ENCODE measurements at regions not wholly inside any gene's neighbourhood (a gene's known extent, or its start where the extent isn't known, plus 50 kb on each side); places are given as distances from the start of the nearest gene placed in this dataset.

DNA sequence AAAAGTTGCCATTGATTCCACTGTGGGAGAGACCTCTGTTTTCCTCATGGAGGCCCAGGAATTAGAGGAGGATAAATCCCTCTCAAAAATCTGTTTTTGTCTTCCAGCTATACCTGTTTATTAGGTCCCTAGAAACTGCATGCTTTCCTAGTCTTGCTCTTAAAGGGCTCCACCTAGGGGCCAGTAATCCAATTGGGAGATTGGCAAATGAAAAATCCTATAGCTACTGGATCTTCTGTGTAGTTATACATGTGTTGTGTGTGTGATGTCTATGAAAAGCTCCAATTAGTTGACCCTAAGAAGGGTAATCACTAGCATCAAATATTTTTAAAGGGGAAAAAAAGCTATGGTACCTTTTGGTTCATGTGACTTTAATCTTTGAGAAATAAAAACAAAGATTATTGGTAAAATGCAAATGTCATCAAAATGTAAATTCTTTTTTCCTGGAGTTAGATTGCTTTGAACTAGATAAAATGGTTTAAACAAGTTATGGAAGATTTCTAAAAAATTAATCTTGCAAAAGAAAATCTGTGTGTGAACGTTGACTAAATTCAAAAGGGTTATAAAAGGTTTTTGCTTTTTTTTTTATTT is 63.4 kb upstream of the C1QTNF9B start:
- TF ChIP-seq, protein P1, sequence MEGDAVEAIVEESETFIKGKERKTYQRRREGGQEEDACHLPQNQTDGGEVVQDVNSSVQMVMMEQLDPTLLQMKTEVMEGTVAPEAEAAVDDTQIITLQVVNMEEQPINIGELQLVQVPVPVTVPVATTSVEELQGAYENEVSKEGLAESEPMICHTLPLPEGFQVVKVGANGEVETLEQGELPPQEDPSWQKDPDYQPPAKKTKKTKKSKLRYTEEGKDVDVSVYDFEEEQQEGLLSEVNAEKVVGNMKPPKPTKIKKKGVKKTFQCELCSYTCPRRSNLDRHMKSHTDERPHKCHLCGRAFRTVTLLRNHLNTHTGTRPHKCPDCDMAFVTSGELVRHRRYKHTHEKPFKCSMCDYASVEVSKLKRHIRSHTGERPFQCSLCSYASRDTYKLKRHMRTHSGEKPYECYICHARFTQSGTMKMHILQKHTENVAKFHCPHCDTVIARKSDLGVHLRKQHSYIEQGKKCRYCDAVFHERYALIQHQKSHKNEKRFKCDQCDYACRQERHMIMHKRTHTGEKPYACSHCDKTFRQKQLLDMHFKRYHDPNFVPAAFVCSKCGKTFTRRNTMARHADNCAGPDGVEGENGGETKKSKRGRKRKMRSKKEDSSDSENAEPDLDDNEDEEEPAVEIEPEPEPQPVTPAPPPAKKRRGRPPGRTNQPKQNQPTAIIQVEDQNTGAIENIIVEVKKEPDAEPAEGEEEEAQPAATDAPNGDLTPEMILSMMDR (IDR thresholded peaks at IDR 0.05) = peak; percentile 88
- no peaks in the 10 kb centered on the region for H3K27me3 Mint-ChIP-seq (ENCODE audit: low read depth)
- no peak overlapping the region for H3K27ac Mint-ChIP-seq (ENCODE audit: unreplicated experiment)
- DNase-seq (ENCODE audit: low spot score) = no peak
- no peaks in the 10 kb centered on the region for H3K36me3 Mint-ChIP-seq (ENCODE audit: low read depth)
- H3K4me1 Mint-ChIP-seq (ENCODE audit: low read depth) = no peaks in the 10 kb centered on the region
- no peaks in the 10 kb centered on the region for H3K9me3 Mint-ChIP-seq (ENCODE audit: low read depth)
- H3K4me3 Mint-ChIP-seq (ENCODE audit: unreplicated experiment) = no peak overlapping the region

DNA sequence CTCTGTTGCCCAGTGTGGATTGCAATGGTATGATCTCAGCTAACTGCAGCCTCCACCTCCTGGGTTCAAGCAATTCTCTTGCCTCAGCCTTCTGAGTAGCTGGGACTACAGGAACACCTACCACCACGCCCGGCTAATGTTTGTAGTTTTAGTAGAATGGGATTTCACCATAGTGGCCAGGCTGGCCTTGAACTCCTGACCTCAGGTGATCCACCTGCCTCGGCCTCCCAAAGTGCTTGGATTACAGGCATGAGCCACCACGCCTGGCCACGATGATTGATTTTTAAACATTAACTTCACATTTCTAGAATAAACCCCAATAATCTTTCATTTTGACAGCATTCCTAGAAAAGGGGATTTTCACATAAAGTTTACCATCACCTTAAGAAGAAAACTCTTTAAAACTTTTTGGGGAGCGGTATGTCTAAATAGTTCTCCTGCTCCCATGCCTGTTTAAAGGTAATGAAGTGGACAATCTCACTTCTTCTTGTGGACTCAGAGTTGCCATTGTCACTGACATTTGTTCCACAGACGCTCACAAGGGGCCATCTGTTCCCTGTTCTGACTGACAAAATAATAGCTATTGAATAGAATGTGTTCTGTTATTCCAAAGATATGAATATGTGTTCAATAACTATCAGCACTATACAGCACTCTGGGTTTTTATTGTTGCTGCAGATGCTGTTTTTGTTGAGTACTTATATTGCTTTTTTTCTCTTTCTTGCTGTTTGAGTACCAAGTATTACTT is 66.1 kb upstream of the C1QTNF9B start:
- Mint-ChIP-seq H3K9me3 (ENCODE audit: low read depth) (no peaks in the 10 kb centered on the region), H3K36me3 (ENCODE audit: low read depth) (no peaks in the 10 kb centered on the region), H3K27ac (ENCODE audit: unreplicated experiment) (no peak overlapping the region), H3K4me3 (ENCODE audit: unreplicated experiment) (no peak overlapping the region), H3K4me1 (ENCODE audit: low read depth) (no peaks in the 10 kb centered on the region), H3K27me3 (ENCODE audit: low read depth) (no peaks in the 10 kb centered on the region)
- TF ChIP-seq, protein P1 (IDR thresholded peaks at IDR 0.05) = no peak
- no peak for DNase-seq (ENCODE audit: low spot score)

DNA sequence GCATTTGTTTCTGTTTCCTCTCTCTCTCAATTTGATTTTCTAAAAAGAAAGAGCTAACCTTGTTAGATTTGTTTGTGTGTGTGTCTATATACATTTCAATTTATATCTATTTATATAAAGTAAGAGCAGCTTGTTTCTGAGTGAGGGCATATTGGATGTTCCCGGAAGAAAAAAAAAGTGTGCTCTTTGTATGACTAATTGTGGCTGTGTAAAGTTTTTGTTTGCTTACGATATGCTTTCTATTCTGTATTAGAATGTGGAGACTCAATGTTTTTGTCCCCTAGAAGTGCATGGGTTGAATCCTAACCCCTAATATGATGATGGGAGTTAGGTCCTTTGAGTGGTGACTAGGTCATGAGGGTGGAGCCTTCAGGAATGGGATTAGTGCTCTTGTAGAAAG is 66.6 kb upstream of the C1QTNF9B start:
- Mint-ChIP-seq H3K36me3 (ENCODE audit: low read depth) (no peaks in the 10 kb centered on the region), H3K27ac (ENCODE audit: unreplicated experiment) (no peak overlapping the region), H3K27me3 (ENCODE audit: low read depth) (no peaks in the 10 kb centered on the region), H3K4me1 (ENCODE audit: low read depth) (no peaks in the 10 kb centered on the region), H3K4me3 (ENCODE audit: unreplicated experiment) (no peak overlapping the region), H3K9me3 (ENCODE audit: low read depth) (no peaks in the 10 kb centered on the region)
- no peak for DNase-seq (ENCODE audit: low spot score)
- TF ChIP-seq, protein P1 (IDR thresholded peaks at IDR 0.05) = no peak

DNA sequence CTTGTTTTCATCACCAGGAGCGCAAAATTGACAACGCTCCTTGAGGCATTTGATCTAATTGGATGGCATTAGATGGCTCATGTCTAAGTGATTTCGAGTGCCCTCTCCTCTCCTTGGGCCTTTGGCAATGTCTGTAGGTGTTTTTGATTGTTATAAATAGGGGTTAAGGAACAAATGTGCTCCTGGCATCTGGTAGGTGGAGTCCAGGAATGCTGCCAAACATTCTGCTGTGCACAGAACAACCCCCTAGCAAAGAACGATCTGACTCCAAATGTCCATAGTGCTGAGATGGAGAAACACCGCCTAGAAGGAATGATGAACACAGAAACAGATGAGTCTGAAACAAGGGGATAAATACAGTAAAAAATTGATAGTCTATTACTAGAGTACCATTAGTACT is 68.0 kb upstream of the C1QTNF9B start:
- Mint-ChIP-seq H3K27me3 (ENCODE audit: low read depth) (no peaks in the 10 kb centered on the region), H3K9me3 (ENCODE audit: low read depth) (no peaks in the 10 kb centered on the region), H3K36me3 (ENCODE audit: low read depth) (no peaks in the 10 kb centered on the region), H3K27ac (ENCODE audit: unreplicated experiment) (no peak overlapping the region), H3K4me1 (ENCODE audit: low read depth) (peaks cover 5% of the 10 kb centered on the region), H3K4me3 (ENCODE audit: unreplicated experiment) (no peak overlapping the region)
- DNase-seq (ENCODE audit: low spot score) = no peak
- TF ChIP-seq, protein P1 (IDR thresholded peaks at IDR 0.05) = no peak

DNA sequence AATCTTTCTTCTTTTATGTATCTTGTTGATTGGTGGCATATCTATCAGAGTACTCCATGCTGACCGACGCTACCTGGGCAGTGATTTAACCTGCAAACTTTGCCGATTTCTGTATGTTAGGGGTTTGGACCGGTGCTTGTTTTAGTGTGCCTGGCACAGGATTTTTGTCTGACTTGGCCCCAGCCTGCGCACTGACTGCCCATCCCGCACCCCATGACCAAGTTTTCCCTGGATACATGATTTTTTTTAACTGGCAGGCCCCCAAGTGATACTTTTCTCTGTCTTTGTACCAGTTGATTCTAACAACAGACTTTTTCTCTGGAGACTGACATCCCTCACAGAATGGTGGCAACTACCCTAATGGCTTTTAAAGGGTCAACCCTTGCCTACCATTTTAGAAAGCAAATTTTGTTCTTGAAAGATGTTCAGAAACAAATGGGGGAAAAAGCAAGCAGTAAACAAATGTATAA is 69.0 kb upstream of the C1QTNF9B start:
- no peaks in the 10 kb centered on the region for H3K9me3 Mint-ChIP-seq (ENCODE audit: low read depth)
- H3K36me3 Mint-ChIP-seq (ENCODE audit: low read depth) = no peaks in the 10 kb centered on the region
- TF ChIP-seq, protein P1 (IDR thresholded peaks at IDR 0.05) = no peak
- H3K27me3 Mint-ChIP-seq (ENCODE audit: low read depth) = no peaks in the 10 kb centered on the region
- no peak overlapping the region for H3K27ac Mint-ChIP-seq (ENCODE audit: unreplicated experiment)
- DNase-seq (ENCODE audit: low spot score) = no peak
- peaks cover 5% of the 10 kb centered on the region for H3K4me1 Mint-ChIP-seq (ENCODE audit: low read depth)
- no peak overlapping the region for H3K4me3 Mint-ChIP-seq (ENCODE audit: unreplicated experiment)

Data from chondrocyte (in vitro differentiated cells).